ENCODE measurements at regions not wholly inside any gene's neighbourhood (a gene's known extent, or its start where the extent isn't known, plus 50 kb on each side); places are given as distances from the start of the nearest gene placed in this dataset. TPM values are rescaled to one million over a fixed set of nuclear protein-coding genes. Genes with fewer than 3 reads are reported as not detected.

DNA sequence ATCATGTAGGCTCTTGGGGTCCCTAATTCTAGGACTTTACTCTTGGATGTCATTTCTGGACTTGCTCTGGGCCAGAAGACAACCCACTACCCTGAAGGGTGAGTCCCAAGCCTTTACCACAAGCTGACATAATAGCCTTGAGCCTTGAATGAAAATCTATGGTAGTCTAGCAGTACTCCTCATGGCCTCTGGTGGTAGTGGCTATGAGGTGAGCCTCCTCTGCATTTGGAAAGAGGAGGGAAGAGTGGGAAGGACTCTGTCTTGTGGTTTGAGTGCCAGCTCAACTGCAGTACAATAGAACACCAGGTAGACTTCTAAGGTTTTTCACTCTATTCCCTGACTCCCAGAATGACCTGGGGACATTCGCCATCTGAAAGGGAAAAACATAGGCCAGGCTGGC is 96.5 kb downstream of the DCAF12L1 start:
- Mint-ChIP-seq H3K36me3 (no peaks in the 10 kb centered on the region), H3K4me1 (no peaks in the 10 kb centered on the region), H3K9me3 (peaks cover 5% of the 10 kb centered on the region), H3K4me3 (no peak overlapping the region), H3K27me3 (ENCODE audit: insufficient read depth, low read depth) (peaks cover 2% of the 10 kb centered on the region), H3K27ac (no peak overlapping the region)
- Histone ChIP-seq H3K4me3 (no peak overlapping the region), H3K9me3 (ENCODE audit: low read depth) (peaks cover 6% of the 10 kb centered on the region), H3F3A (ENCODE audit: low read depth) (no peaks in the 10 kb centered on the region), H3K27ac (no peak overlapping the region), H4K20me1 (ENCODE audit: low read depth) (no peaks in the 10 kb centered on the region), H3K9ac (no peak overlapping the region), H3K4me1 (no peaks in the 10 kb centered on the region), H3K36me3 (no peaks in the 10 kb centered on the region), H3K79me2 (ENCODE audit: low read depth) (peaks cover 9% of the 10 kb centered on the region), H2AFZ (replicated peaks) (no peak overlapping the region), H3K27me3 (no peaks in the 10 kb centered on the region), H3K4me2 (no peak overlapping the region)
- TF ChIP-seq, protein P1, sequence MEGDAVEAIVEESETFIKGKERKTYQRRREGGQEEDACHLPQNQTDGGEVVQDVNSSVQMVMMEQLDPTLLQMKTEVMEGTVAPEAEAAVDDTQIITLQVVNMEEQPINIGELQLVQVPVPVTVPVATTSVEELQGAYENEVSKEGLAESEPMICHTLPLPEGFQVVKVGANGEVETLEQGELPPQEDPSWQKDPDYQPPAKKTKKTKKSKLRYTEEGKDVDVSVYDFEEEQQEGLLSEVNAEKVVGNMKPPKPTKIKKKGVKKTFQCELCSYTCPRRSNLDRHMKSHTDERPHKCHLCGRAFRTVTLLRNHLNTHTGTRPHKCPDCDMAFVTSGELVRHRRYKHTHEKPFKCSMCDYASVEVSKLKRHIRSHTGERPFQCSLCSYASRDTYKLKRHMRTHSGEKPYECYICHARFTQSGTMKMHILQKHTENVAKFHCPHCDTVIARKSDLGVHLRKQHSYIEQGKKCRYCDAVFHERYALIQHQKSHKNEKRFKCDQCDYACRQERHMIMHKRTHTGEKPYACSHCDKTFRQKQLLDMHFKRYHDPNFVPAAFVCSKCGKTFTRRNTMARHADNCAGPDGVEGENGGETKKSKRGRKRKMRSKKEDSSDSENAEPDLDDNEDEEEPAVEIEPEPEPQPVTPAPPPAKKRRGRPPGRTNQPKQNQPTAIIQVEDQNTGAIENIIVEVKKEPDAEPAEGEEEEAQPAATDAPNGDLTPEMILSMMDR (IDR thresholded peaks at IDR 0.05) = no peak
- TF ChIP-seq EZH2phosphoT487 (IDR thresholded peaks at IDR 0.05) = no peak
- TF ChIP-seq EZH2 (IDR thresholded peaks at IDR 0.05) = no peak
- DNase-seq (ENCODE audit: low spot score) = no peak

DNA sequence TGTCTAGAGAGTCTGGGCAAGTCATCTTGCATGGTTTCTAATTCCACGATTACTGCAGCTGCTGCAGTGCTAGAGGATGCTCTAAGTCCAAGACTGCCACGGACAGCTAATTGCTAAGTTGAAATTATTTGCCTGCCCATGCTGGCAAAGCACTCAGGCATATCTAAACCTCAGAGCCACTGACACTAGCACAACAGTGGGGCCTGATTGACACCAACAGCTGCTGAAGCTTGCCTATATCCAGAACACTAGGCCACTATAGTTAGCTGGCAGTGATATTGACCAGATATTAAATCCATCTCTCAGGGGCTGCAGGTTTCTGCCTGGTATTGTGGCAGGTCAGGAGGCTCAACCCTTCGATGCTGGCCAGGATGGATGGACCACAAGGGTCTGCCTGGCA is 103.9 kb downstream of the DCAF12L1 start:
- Mint-ChIP-seq H3K27ac (no peak overlapping the region), H3K4me3 (no peak overlapping the region)

More for the DNA sequence above, 103.9 kb downstream of the DCAF12L1 start:
- DNase-seq (ENCODE audit: low spot score) = no peak
- no peaks in the 10 kb centered on the region for H3K9me3 ChIP-seq (ENCODE audit: low read depth)
- H3F3A ChIP-seq (ENCODE audit: low read depth) = no peaks in the 10 kb centered on the region
- H3K4me3 ChIP-seq = no peak overlapping the region
- H3K79me2 ChIP-seq (ENCODE audit: low read depth) = no peaks in the 10 kb centered on the region
- H3K4me1 ChIP-seq = no peaks in the 10 kb centered on the region
- no peak overlapping the region for H3K9ac ChIP-seq
- TF ChIP-seq EZH2phosphoT487 (IDR thresholded peaks at IDR 0.05) (no peak), EZH2 (IDR thresholded peaks at IDR 0.05) (no peak)
- TF ChIP-seq, protein P1 (IDR thresholded peaks at IDR 0.05) = no peak
- no peak overlapping the region for H2AFZ ChIP-seq (replicated peaks)
- peaks cover 2% of the 10 kb centered on the region for H3K36me3 Mint-ChIP-seq
- no peaks in the 10 kb centered on the region for H3K27me3 ChIP-seq
- no peaks in the 10 kb centered on the region for H3K27me3 Mint-ChIP-seq (ENCODE audit: insufficient read depth, low read depth)
- H3K4me2 ChIP-seq = no peak overlapping the region
- H3K36me3 ChIP-seq = no peaks in the 10 kb centered on the region
- H3K9me3 Mint-ChIP-seq = peaks cover 12% of the 10 kb centered on the region
- no peaks in the 10 kb centered on the region for H4K20me1 ChIP-seq (ENCODE audit: low read depth)
- no peaks in the 10 kb centered on the region for H3K4me1 Mint-ChIP-seq
- H3K27ac ChIP-seq = no peak overlapping the region

Small RNAs in the stretch of these regions (small RNA-seq; reads per million reads assigned to genes)
- not detected for gene MTND4LP1

Measured in neural progenitor cell (in vitro differentiated cells).